HEK293T (cell line): ENCODE measurements at regions not wholly inside any gene's neighbourhood (a gene's known extent, or its start where the extent isn't known, plus 50 kb on each side); places are given as distances from the start of the nearest gene placed in this dataset.
"Not testable (repeated sequence)": the region's sequence is repeated elsewhere in the genome, so short reads cannot be mapped to it uniquely, and the experiment has no call there.

Experiments used
- FOXM1 ChIP-seq: fragments of 450-650 bp; IDR thresholded peaks from 2 replicates; pipeline ENCODE4 v1.6.1; 2017; ENCODE audit warnings: mild to moderate bottlenecking, borderline replicate concordance
- SP1 ChIP-seq: fragments of 450-650 bp; IDR thresholded peaks from 2 replicates; pipeline ENCODE4 v1.6.1; 2017
- ZNF384 ChIP-seq: fragments of 450-650 bp; IDR thresholded peaks from 2 replicates; pipeline ENCODE4 v1.6.1; 2016

DNA sequence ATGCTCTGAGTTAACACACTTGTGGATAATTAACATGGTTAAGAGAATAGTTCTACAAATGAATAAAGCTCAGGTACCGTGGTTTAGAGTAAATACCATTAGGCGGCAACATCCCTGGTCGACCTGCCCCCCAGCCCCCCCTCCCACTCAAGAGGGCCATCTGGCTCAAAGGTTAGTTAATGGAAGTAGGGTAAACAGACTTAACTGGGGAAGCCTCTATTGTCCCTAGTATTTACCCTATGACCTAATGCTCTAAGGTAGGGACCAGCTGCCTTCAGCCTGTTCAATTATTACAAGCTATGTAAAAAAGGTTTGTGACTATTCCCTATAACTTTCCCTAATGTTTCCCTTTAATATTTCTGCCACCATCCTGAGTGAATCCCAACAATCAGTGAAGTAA, 711.4 kb upstream of the HS3ST5 start:
- not testable (repeated sequence) for TF ChIP-seq SP1, FOXM1, ZNF384
